Inferior parietal cortex (tissue), 1 donor: ENCODE measurements at regions not wholly inside any gene's neighbourhood (a gene's known extent, or its start where the extent isn't known, plus 50 kb on each side); places are given as distances from the start of the nearest gene placed in this dataset.
A peak's percentile ranks its signal among the peaks of the same experiment; 100 is the strongest.
"Not testable (repeated sequence)": the region's sequence is repeated elsewhere in the genome, so short reads cannot be mapped to it uniquely, and the experiment has no call there.

Experiments
- DNase-seq: peaks from one replicate; pipeline ENCODE4 v3.0.0-alpha.2; 2016; ENCODE audit errors: extremely low spot score

GRCh38 chr1:10867138-10867721 lies 70.8 kb upstream of the CASZ1 start:
- peak; percentile 16 for DNase-seq

- DNase-seq = no peak
These were observed 71.6 kb upstream of the CASZ1 start for GRCh38 chr1:10867914-10868598.

DNA sequence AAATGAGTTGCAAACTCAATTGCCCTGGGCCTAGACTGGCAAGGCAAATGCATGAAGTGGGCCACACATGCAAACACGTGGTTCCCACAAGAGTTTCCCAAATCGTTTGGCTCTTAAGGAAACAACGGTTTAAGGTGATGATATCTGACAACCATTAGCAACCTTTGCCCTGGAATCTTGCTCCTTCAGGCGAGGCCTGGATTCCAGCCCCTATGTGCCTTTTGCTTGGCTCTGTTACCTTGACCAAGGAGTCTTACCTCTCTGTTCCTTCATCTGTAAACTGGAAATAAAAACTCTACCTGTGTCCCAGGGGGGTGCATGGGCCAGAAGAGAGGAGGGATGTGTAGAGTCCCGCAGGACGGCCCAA lies 72.1 kb upstream of the CASZ1 start:
- DNase-seq = no peak

- DNase-seq = no peak
These were observed 73.5 kb upstream of the CASZ1 start for GRCh38 chr1:10869933-10870332.

GRCh38 chr1:10870493-10871096 lies 74.1 kb upstream of the CASZ1 start:
- DNase-seq = no peak

- DNase-seq = no peak
These were observed 76.7 kb upstream of the CASZ1 start for GRCh38 chr1:10873189-10873588.

- no peak for DNase-seq
These were observed 77.9 kb upstream of the CASZ1 start for GRCh38 chr1:10874351-10874750.

DNA sequence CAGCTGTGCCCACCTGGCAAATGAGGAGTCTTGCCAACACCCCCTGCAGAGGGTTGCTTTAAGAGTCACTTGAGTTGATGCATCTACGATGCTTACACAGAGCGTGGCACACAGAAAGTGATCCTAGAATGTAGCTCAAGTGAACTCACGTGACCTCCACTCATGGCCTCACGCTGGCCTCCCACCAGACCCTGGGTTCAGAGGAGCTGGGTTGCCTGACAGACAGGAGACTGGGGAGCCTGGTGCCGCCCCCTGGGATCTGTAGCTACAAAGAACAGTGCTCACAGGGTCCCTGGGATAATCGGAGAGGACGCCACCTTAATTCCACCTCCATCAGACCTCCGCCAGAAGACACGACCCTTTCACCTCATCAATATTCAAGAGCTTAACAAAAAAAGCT lies 81.4 kb upstream of the CASZ1 start:
- no peak for DNase-seq

DNA sequence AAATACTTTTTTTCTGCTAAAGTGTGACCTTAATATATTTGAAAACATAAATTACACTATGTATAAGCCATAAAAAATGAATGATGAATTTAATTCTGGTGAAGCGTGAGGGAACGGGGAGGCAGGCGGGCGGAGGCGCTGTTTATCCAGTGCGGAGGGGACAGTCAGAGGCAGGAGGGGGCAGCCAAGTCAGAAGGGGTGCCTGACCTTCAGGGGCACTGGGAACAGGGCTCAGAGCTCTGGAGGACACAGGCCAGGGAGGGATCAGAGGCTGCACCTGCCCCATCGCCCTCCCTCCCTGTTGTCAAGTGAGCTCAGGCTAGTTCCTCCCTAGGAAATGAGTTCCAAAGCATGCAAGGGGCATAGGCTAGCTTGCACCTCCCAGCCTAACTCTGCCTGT lies 82.0 kb upstream of the CASZ1 start:
- DNase-seq = no peak

GRCh38 chr1:10880063-10880462 lies 83.6 kb upstream of the CASZ1 start:
- no peak for DNase-seq

GRCh38 chr1:10881046-10881445 lies 84.6 kb upstream of the CASZ1 start:
- no peak for DNase-seq

DNA sequence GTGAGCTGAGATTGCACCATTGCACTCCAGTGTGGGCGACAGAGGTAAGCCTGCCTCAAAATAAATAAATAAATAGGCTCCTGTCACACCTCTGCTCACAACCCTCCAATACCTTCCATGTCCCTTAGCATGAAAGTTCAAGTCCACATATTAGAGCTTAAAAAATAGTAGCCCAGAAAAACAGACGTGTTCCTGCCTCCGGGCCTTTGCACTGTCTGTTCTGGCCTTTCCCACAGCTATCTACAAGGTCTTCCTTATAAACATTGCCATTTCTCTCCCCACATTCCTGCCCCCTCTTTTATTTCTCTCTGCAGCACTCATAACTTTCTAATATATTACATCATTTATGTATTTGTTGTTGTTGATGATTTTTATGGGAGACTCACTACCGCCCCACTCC lies 85.6 kb upstream of the CASZ1 start:
- DNase-seq = no peak

DNA sequence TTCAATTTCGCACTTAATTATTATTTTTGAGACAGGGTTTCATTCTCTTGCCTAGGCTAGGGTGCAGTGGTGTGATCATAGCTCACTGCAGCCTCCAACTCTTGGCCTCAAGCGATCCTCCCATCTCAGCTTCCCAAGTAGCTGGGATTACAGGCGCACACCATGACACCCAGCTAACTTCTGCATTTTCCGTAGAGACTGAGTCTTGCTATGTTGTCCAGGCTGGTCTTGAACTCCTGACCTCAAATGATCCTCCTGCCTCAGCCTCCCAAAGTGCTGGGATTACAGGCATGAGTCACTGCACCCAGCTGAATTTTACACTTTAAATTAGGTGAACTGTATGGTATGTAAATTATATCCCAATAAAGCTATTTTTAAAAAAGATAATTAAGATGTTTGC lies 90.6 kb upstream of the CASZ1 start:
- not testable (repeated sequence) for DNase-seq

- no peak for DNase-seq
These were observed 91.8 kb upstream of the CASZ1 start for GRCh38 chr1:10888291-10888690.

- no peak for DNase-seq
These were observed 92.6 kb upstream of the CASZ1 start for GRCh38 chr1:10888791-10889649.

- no peak for DNase-seq
These were observed 93.4 kb upstream of the CASZ1 start for GRCh38 chr1:10889650-10890353.

DNA sequence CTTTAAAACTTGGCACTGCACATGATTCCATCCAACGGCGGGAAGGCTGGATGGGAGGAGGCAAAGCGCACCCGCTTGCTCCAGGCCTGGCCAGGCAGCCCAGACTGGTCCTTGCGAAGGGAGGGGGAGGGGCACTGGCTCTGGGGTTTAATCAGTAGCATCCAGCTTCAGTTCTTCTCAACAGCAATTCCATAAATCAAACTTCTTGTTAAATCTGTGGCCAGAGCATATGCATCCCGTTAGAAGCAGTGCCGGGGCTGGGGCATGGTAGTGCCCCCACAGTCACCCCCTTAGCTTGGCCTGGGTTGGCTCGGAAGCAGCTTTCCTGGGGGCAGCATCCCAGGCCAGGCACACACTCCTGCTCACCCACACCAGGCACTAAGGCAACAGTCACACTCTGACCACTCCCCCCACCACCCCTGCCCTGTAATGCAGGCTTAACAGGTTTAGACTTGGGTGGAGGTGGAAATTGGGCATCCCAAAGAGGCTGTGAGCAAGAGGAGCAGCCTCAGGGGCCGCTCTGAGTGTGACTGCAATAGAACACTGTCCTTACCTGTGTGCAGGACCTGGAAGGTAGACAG lies 94.1 kb upstream of the CASZ1 start:
- DNase-seq = no peak

- no peak for DNase-seq
These were observed 94.6 kb upstream of the CASZ1 start for GRCh38 chr1:10891091-10891490.

- no peak for DNase-seq
These were observed 96.0 kb upstream of the CASZ1 start for GRCh38 chr1:10892138-10893065.

DNA sequence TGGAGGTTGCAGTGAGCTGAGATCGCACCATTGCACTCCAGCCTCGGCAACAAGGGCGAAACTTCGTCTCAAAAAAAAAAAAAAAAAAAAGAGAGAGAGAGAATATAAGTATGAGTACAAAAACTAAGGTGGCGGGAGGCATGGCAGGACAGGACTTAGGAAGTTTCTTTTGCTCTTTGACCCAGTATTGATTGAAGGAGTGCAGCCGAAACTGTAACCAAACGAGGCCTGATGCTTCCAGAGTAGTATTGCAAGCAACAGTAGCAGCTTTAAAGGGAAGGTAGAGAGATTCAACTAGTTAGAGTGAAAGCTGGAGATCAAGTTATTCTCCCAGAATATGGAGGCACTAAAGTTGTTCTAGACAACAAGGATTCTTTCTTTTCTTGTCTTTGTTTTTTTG lies 99.2 kb upstream of the CASZ1 start:
- DNase-seq = no peak
